HCT116 (cell line): ENCODE measurements at regions not wholly inside any gene's neighbourhood (a gene's known extent, or its start where the extent isn't known, plus 50 kb on each side); places are given as distances from the start of the nearest gene placed in this dataset.

Source experiments
- ATAC-seq: fragments of 200-7000 bp; cut with Tn5 transposase; 2 replicates; pipeline ENCODE4 v1.9.1; 2020; ENCODE audit warnings: mild to moderate bottlenecking, moderate library complexity
- BruUV-seq: library from RNA; stranded (reverse); fragments of 400-500 nt; replicated peaks from 2 replicates; lab custom pipeline; 2021; lab: Mats Ljungman, UMichigan
- CTCF ChIA-PET: fragments of 300-600 bp; sonication (Branson Sonifier 250); formaldehyde crosslinking; loops from one replicate; lab custom pipeline; 2021; ENCODE audit warnings: antibody characterized with exemption; lab: Charles Lee
- POLR2A ChIA-PET: fragments of 300-600, 350-600 bp; sonication (Branson Sonifier 250); formaldehyde crosslinking; loops from one replicate; lab custom pipeline; 2021; ENCODE audit warnings: antibody characterized with exemption; lab: Charles Lee
- RAD21 ChIA-PET, 2 experiments: fragments of 300-600 bp; sonication (Branson Sonifier 250); formaldehyde crosslinking; loops; one replicate each; lab custom pipeline; 2023; ENCODE audit warnings: low total read pairs in 2 of 2; ENCODE audit not compliant: uncharacterized antibody in 2 of 2, unreplicated experiment in 2 of 2, low non-redundant PET in 1 of 2; lab: Charles Lee
- DNase-seq: peaks from one replicate; pipeline ENCODE4 v3.0.0-alpha.2; 2010; ENCODE audit warnings: low read depth, low spot score
- H2AFZ ChIP-seq: fragments of 200-600 bp; shearing (Covaris generic), sonication (generic); 2 replicates; pipeline ENCODE4 v1.6.1; 2017; ENCODE audit warnings: low read depth, mixed run types, mixed read lengths, antibody characterized with exemption, low read length; ENCODE audit not compliant: poor library complexity, severe bottlenecking
- H3K27ac ChIP-seq: 2 replicates; pipeline ENCODE4 v1.5.1; 2012; ENCODE audit warnings: low read depth, low read length
- H3K27me3 ChIP-seq: fragments of 200-600 bp; sonication (generic); 2 replicates; pipeline ENCODE4 v1.6.1; 2016; ENCODE audit warnings: mixed run types, low read length, mixed read lengths; ENCODE audit not compliant: insufficient read depth
- H3K36me3 ChIP-seq, 2 experiments: fragments of 200-500 bp in 1 of 2; fragments of 200-600 bp in 1 of 2; sonication (Bioruptor generic) in 1 of 2; sonication (generic) in 1 of 2; 2 replicates each; pipeline versions ENCODE4 v1.5.1 to v1.6.1; 2014 to 2016; ENCODE audit warnings: low read length in 2 of 2, inconsistent platforms in 1 of 2, mixed read lengths in 1 of 2, mixed run types in 1 of 2; ENCODE audit not compliant: insufficient read depth in 2 of 2, control insufficient read depth in 1 of 2
- H3K4me1 ChIP-seq, 2 experiments: fragments of 200-600 bp in 1 of 2; sonication (generic) in 1 of 2; 2 replicates each; pipeline versions ENCODE4 v1.5.1 to v1.6.1; 2012 to 2017; ENCODE audit warnings: low read length in 2 of 2, inconsistent platforms in 1 of 2, mild to moderate bottlenecking in 1 of 2, mixed read lengths in 1 of 2, mixed run types in 1 of 2, moderate library complexity in 1 of 2; ENCODE audit not compliant: insufficient read depth in 2 of 2, control insufficient read depth in 1 of 2
- H3K4me2 ChIP-seq: fragments of 200-600 bp; sonication (generic); 2 replicates; pipeline ENCODE4 v1.6.1; 2017; ENCODE audit warnings: mixed run types, low read length, mixed read lengths
- H3K4me3 ChIP-seq, 2 experiments: fragments of 200-600 bp in 1 of 2; sonication (generic) in 1 of 2; replicated peaks in 1 of 2; 2 replicates each; pipeline ENCODE4 v1.5.1; 2011 to 2016; ENCODE audit warnings: low read length in 2 of 2, control low read depth in 1 of 2, low read depth in 1 of 2, mild to moderate bottlenecking in 1 of 2, mixed read lengths in 1 of 2, mixed run types in 1 of 2
- H3K79me2 ChIP-seq: fragments of 200-600 bp; sonication (generic); 2 replicates; pipeline ENCODE4 v1.6.1; 2017; ENCODE audit warnings: mild to moderate bottlenecking, mixed run types, low read length, moderate library complexity, mixed read lengths; ENCODE audit not compliant: insufficient read depth
- H3K9ac ChIP-seq: fragments of 200-600 bp; sonication (generic); 2 replicates; pipeline ENCODE4 v1.6.1; 2016; ENCODE audit warnings: low read length, mixed read lengths
- H3K9me2 ChIP-seq: fragments of 200-600 bp; sonication (generic), shearing (Covaris generic); 2 replicates; pipeline ENCODE4 v1.6.1; 2017; ENCODE audit warnings: mixed run types, mild to moderate bottlenecking, moderate library complexity; ENCODE audit not compliant: insufficient read depth
- H3K9me3 ChIP-seq, 2 experiments: fragments of 200-500 bp in 1 of 2; fragments of 200-600 bp in 1 of 2; sonication (Bioruptor generic) in 1 of 2; sonication (generic) in 1 of 2; 2 replicates each; pipeline ENCODE4 v1.6.1; 2014 to 2017; ENCODE audit warnings: low read length in 2 of 2, mixed read lengths in 2 of 2, inconsistent platforms in 1 of 2, low read depth in 1 of 2, mild to moderate bottlenecking in 1 of 2, mixed run types in 1 of 2, moderate library complexity in 1 of 2; ENCODE audit not compliant: control insufficient read depth in 1 of 2, insufficient read depth in 1 of 2
- H4K20me1 ChIP-seq: fragments of 200-600 bp; sonication (generic), shearing (Covaris generic); 2 replicates; pipeline ENCODE4 v1.6.1; 2017; ENCODE audit warnings: mixed run types, mild to moderate bottlenecking, moderate library complexity; ENCODE audit not compliant: insufficient read depth
- ATF3 ChIP-seq: IDR thresholded peaks from 2 replicates; pipeline ENCODE4 v1.6.1; 2012
- CBX3 ChIP-seq: IDR thresholded peaks from 2 replicates; pipeline ENCODE4 v1.6.1; 2012; ENCODE audit warnings: low read depth
- CEBPB ChIP-seq: IDR thresholded peaks from 2 replicates; pipeline ENCODE4 v1.6.1; 2012; ENCODE audit warnings: low read depth
- CTCF ChIP-seq, 3 experiments: fragments of 200-600 bp in 1 of 3; sonication (generic) in 1 of 3; IDR thresholded peaks in 2 of 3; conservative IDR thresholded peaks in 1 of 3; 2 replicates each; pipeline ENCODE4 v1.5.1; 2012 to 2017; ENCODE audit warnings: low read depth in 2 of 3, low read length in 2 of 3, antibody characterized with exemption in 1 of 3, borderline replicate concordance in 1 of 3, control low read depth in 1 of 3, mild to moderate bottlenecking in 1 of 3, mixed read lengths in 1 of 3, mixed run types in 1 of 3, moderate library complexity in 1 of 3; ENCODE audit not compliant: insufficient read depth in 1 of 3
- EGR1 ChIP-seq: IDR thresholded peaks from 2 replicates; pipeline ENCODE4 v1.6.1; 2012; ENCODE audit warnings: low read depth
- ELF1 ChIP-seq: IDR thresholded peaks from 2 replicates; pipeline ENCODE4 v1.6.1; 2012; ENCODE audit warnings: low read depth, borderline replicate concordance
- EZH2 ChIP-seq: fragments of 200-600 bp; sonication (generic); IDR thresholded peaks from 2 replicates; pipeline ENCODE4 v1.6.1; 2017; ENCODE audit warnings: antibody characterized with exemption, mixed run types
- JUND ChIP-seq: IDR thresholded peaks from 2 replicates; pipeline ENCODE4 v1.6.1; 2012
- MAX ChIP-seq: IDR thresholded peaks from 2 replicates; pipeline ENCODE4 v1.6.1; 2012
- POLR2AphosphoS5 ChIP-seq: IDR thresholded peaks from 2 replicates; pipeline ENCODE4 v1.6.1; 2011; ENCODE audit warnings: mild to moderate bottlenecking, low read depth, low read length, moderate library complexity
- RAD21 ChIP-seq: IDR thresholded peaks from 2 replicates; pipeline ENCODE4 v1.6.1; 2012; ENCODE audit warnings: low read depth, mild to moderate bottlenecking
- SIN3A ChIP-seq: IDR thresholded peaks from 2 replicates; pipeline ENCODE4 v1.6.1; 2012; ENCODE audit warnings: low read depth
- SP1 ChIP-seq: IDR thresholded peaks from 2 replicates; pipeline ENCODE4 v1.6.1; 2012; ENCODE audit warnings: low read depth
- ZBTB33 ChIP-seq: IDR thresholded peaks from 2 replicates; pipeline ENCODE4 v1.6.1; 2011; ENCODE audit warnings: mild to moderate bottlenecking, low read length, moderate library complexity; ENCODE audit not compliant: insufficient replicate concordance; ENCODE audit errors: extremely low read depth
- ZFX ChIP-seq: fragments of 450-650 bp; IDR thresholded peaks from 2 replicates; pipeline ENCODE4 v1.6.1; 2017
- ZNF274 ChIP-seq: fragments of 200-500 bp; sonication (Bioruptor generic); IDR thresholded peaks from 2 replicates; pipeline ENCODE4 v1.6.1; 2014; ENCODE audit warnings: mild to moderate bottlenecking, low read depth, low read length, inconsistent platforms
- intact Hi-C: fragments of 100-400 bp; cut with micrococcal nuclease; formaldehyde crosslinking; loops from 2 replicates; pipeline ENCODE4 v1.10.0; 2022

GRCh38 chr4:124304941-124305340, 407.6 kb downstream of the ANKRD50 start:
- ChIA-PET POLR2A (no interaction called here), CTCF (no interaction called here)
- H2AFZ ChIP-seq, result no peak overlapping the region
- intact Hi-C loops, result no loop called here
- BruUV-seq, result no TSS peak
- no peaks in the 10 kb centered on the region for H3K9me2 ChIP-seq
- no peaks in the 10 kb centered on the region for H3K79me2 ChIP-seq
- no peak overlapping the region for H3K9ac ChIP-seq
- ATAC-seq, result no peak
- H3K4me1 ChIP-seq, result no peaks in the 10 kb centered on the region
- no peak overlapping the region for H3K4me3 ChIP-seq
- H3K9me3 ChIP-seq, result no peaks in the 10 kb centered on the region
- TF ChIP-seq POLR2AphosphoS5 (no peak), MAX (no peak), ELF1 (no peak), EZH2 (no peak), CBX3 (no peak), JUND (no peak), SIN3A (no peak), CEBPB (no peak), SP1 (no peak), ATF3 (no peak), ZFX (no peak), RAD21 (no peak), EGR1 (no peak)
- TF ChIP-seq, all 23 proteins: peak for 0
- Histone ChIP-seq H4K20me1 (no peaks in the 10 kb centered on the region), H3K27ac (no peak overlapping the region), H3K27me3 (no peaks in the 10 kb centered on the region), H3K36me3 (no peaks in the 10 kb centered on the region), H3K4me2 (no peak overlapping the region)
- no peak for DNase-seq
- RAD21 ChIA-PET, result no interaction called here

GRCh38 chr4:124306352-124306751, 406.2 kb downstream of the ANKRD50 start:
- H4K20me1 ChIP-seq, result no peaks in the 10 kb centered on the region
- RAD21 ChIA-PET, result no interaction called here
- no peak overlapping the region for H2AFZ ChIP-seq
- TF ChIP-seq ZBTB33 (no peak), ZFX (no peak), CTCF (IDR thresholded peaks at IDR 0.05 in 2 of 3, conservative IDR thresholded peaks at IDR 0.05 in 1 of 3; ENCODE audit: borderline replicate concordance in 1 of 3, insufficient read depth in 1 of 3, low read depth in 2 of 3, low read length in 2 of 3) (no peak), ZNF274 (no peak), EGR1 (no peak), EZH2 (no peak), CBX3 (no peak), RAD21 (no peak), SIN3A (no peak), ELF1 (no peak)
- ATAC-seq, result no peak
- no peak overlapping the region for H3K9ac ChIP-seq
- H3K9me3 ChIP-seq, result no peaks in the 10 kb centered on the region
- H3K79me2 ChIP-seq, result no peaks in the 10 kb centered on the region
- no TSS peak for BruUV-seq
- no peak overlapping the region for H3K27ac ChIP-seq
- no peak for DNase-seq
- no peak overlapping the region for H3K4me3 ChIP-seq
- POLR2A ChIA-PET, result no interaction called here
- CTCF ChIA-PET, result no interaction called here
- no peak overlapping the region for H3K4me2 ChIP-seq
- intact Hi-C loops, result no loop called here
- H3K27me3 ChIP-seq, result no peaks in the 10 kb centered on the region
- no peaks in the 10 kb centered on the region for H3K36me3 ChIP-seq
- no peaks in the 10 kb centered on the region for H3K4me1 ChIP-seq
- no peaks in the 10 kb centered on the region for H3K9me2 ChIP-seq
